ENCODE measurements at regions not wholly inside any gene's neighbourhood (a gene's known extent, or its start where the extent isn't known, plus 50 kb on each side); places are given as distances from the start of the nearest gene placed in this dataset.

- Mint-ChIP-seq H3K27ac (no peak overlapping the region), H3K36me3 (ENCODE audit: low read depth) (no peaks in the 10 kb centered on the region), H3K27me3 (ENCODE audit: low read depth) (no peaks in the 10 kb centered on the region), H3K4me1 (ENCODE audit: low read depth) (peaks cover 24% of the 10 kb centered on the region), H3K9me3 (ENCODE audit: insufficient read depth) (no peaks in the 10 kb centered on the region), H3K4me3 (no peak overlapping the region)
- POLR2A ChIA-PET = no interaction called here
- CTCF ChIA-PET = no interaction called here
- ATAC-seq (no peak), DNase-seq (no peak)
Measured at GRCh38 chr13:104976986-104977385, 1558.5 kb downstream of the EFNB2 start.

- peaks cover 21% of the 10 kb centered on the region for H3K4me1 Mint-ChIP-seq (ENCODE audit: low read depth)
- H3K9me3 Mint-ChIP-seq (ENCODE audit: insufficient read depth) = no peaks in the 10 kb centered on the region
- POLR2A ChIA-PET = no interaction called here
- no peaks in the 10 kb centered on the region for H3K36me3 Mint-ChIP-seq (ENCODE audit: low read depth)
- H3K4me3 Mint-ChIP-seq = no peak overlapping the region
- H3K27ac Mint-ChIP-seq = no peak overlapping the region
- CTCF ChIA-PET = no interaction called here
- no peak for DNase-seq
- no peaks in the 10 kb centered on the region for H3K27me3 Mint-ChIP-seq (ENCODE audit: low read depth)
- ATAC-seq = no peak
Measured at GRCh38 chr13:104975272-104975671, 1560.2 kb downstream of the EFNB2 start.

GRCh38 chr13:104968876-104969275 is 1566.6 kb downstream of the EFNB2 start:
- ChIA-PET POLR2A (no interaction called here), CTCF (no interaction called here)
- H3K36me3 Mint-ChIP-seq (ENCODE audit: low read depth) = no peaks in the 10 kb centered on the region
- no peaks in the 10 kb centered on the region for H3K27me3 Mint-ChIP-seq (ENCODE audit: low read depth)
- no peak overlapping the region for H3K27ac Mint-ChIP-seq
- no peak overlapping the region for H3K4me3 Mint-ChIP-seq
- H3K9me3 Mint-ChIP-seq (ENCODE audit: insufficient read depth) = peaks cover 4% of the 10 kb centered on the region
- ATAC-seq (no peak), DNase-seq (no peak)
- no peaks in the 10 kb centered on the region for H3K4me1 Mint-ChIP-seq (ENCODE audit: low read depth)

- ATAC-seq = no peak
- Mint-ChIP-seq H3K27ac (no peak overlapping the region), H3K9me3 (ENCODE audit: insufficient read depth) (peaks cover 4% of the 10 kb centered on the region), H3K36me3 (ENCODE audit: low read depth) (no peaks in the 10 kb centered on the region), H3K4me1 (ENCODE audit: low read depth) (no peaks in the 10 kb centered on the region), H3K27me3 (ENCODE audit: low read depth) (no peaks in the 10 kb centered on the region), H3K4me3 (no peak overlapping the region)
- no peak for DNase-seq
- CTCF ChIA-PET = no interaction called here
- POLR2A ChIA-PET = no interaction called here
Measured at GRCh38 chr13:104967836-104968630, 1567.4 kb downstream of the EFNB2 start.

GRCh38 chr13:104967376-104967775 is 1568.1 kb downstream of the EFNB2 start:
- CTCF ChIA-PET = no interaction called here
- no peaks in the 10 kb centered on the region for H3K4me1 Mint-ChIP-seq (ENCODE audit: low read depth)
- no peaks in the 10 kb centered on the region for H3K27me3 Mint-ChIP-seq (ENCODE audit: low read depth)
- no peaks in the 10 kb centered on the region for H3K36me3 Mint-ChIP-seq (ENCODE audit: low read depth)
- ATAC-seq = no peak
- H3K9me3 Mint-ChIP-seq (ENCODE audit: insufficient read depth) = peaks cover 4% of the 10 kb centered on the region
- DNase-seq = no peak
- POLR2A ChIA-PET = no interaction called here
- no peak overlapping the region for H3K27ac Mint-ChIP-seq
- no peak overlapping the region for H3K4me3 Mint-ChIP-seq

GRCh38 chr13:104962411-104962810 is 1573.1 kb downstream of the EFNB2 start:
- CTCF ChIA-PET = no interaction called here
- Mint-ChIP-seq H3K36me3 (ENCODE audit: low read depth) (no peaks in the 10 kb centered on the region), H3K4me1 (ENCODE audit: low read depth) (no peaks in the 10 kb centered on the region), H3K27ac (no peak overlapping the region), H3K4me3 (no peak overlapping the region), H3K27me3 (ENCODE audit: low read depth) (no peaks in the 10 kb centered on the region), H3K9me3 (ENCODE audit: insufficient read depth) (no peaks in the 10 kb centered on the region)
- POLR2A ChIA-PET = no interaction called here
- ATAC-seq (no peak), DNase-seq (no peak)

GRCh38 chr13:104961246-104961645 is 1574.2 kb downstream of the EFNB2 start:
- no peak for DNase-seq
- ChIA-PET POLR2A (no interaction called here), CTCF (no interaction called here)
- Mint-ChIP-seq H3K27me3 (ENCODE audit: low read depth) (no peaks in the 10 kb centered on the region), H3K9me3 (ENCODE audit: insufficient read depth) (no peaks in the 10 kb centered on the region), H3K4me1 (ENCODE audit: low read depth) (no peaks in the 10 kb centered on the region), H3K4me3 (no peak overlapping the region), H3K27ac (no peak overlapping the region), H3K36me3 (ENCODE audit: low read depth) (no peaks in the 10 kb centered on the region)
- no peak for ATAC-seq

GRCh38 chr13:104954210-104954609 is 1581.3 kb downstream of the EFNB2 start:
- POLR2A ChIA-PET = no interaction called here
- H3K27ac Mint-ChIP-seq = no peak overlapping the region
- no peaks in the 10 kb centered on the region for H3K9me3 Mint-ChIP-seq (ENCODE audit: insufficient read depth)
- H3K4me3 Mint-ChIP-seq = no peak overlapping the region
- CTCF ChIA-PET = no interaction called here
- no peak for ATAC-seq
- peaks cover 4% of the 10 kb centered on the region for H3K4me1 Mint-ChIP-seq (ENCODE audit: low read depth)
- DNase-seq = no peak
- H3K36me3 Mint-ChIP-seq (ENCODE audit: low read depth) = no peaks in the 10 kb centered on the region
- H3K27me3 Mint-ChIP-seq (ENCODE audit: low read depth) = no peaks in the 10 kb centered on the region

GRCh38 chr13:104953588-104953987 is 1581.9 kb downstream of the EFNB2 start:
- POLR2A ChIA-PET = no interaction called here
- H3K9me3 Mint-ChIP-seq (ENCODE audit: insufficient read depth) = no peaks in the 10 kb centered on the region
- DNase-seq (no peak), ATAC-seq (no peak)
- no peaks in the 10 kb centered on the region for H3K36me3 Mint-ChIP-seq (ENCODE audit: low read depth)
- CTCF ChIA-PET = no interaction called here
- H3K27ac Mint-ChIP-seq = no peak overlapping the region
- peaks cover 4% of the 10 kb centered on the region for H3K4me1 Mint-ChIP-seq (ENCODE audit: low read depth)
- no peaks in the 10 kb centered on the region for H3K27me3 Mint-ChIP-seq (ENCODE audit: low read depth)
- no peak overlapping the region for H3K4me3 Mint-ChIP-seq

GRCh38 chr13:104949840-104950740 is 1585.4 kb downstream of the EFNB2 start:
- H3K36me3 Mint-ChIP-seq (ENCODE audit: low read depth) = no peaks in the 10 kb centered on the region
- H3K4me3 Mint-ChIP-seq = no peak overlapping the region
- H3K27me3 Mint-ChIP-seq (ENCODE audit: low read depth) = no peaks in the 10 kb centered on the region
- H3K27ac Mint-ChIP-seq = no peak overlapping the region
- CTCF ChIA-PET = no interaction called here
- POLR2A ChIA-PET = no interaction called here
- no peaks in the 10 kb centered on the region for H3K9me3 Mint-ChIP-seq (ENCODE audit: insufficient read depth)
- no peak for DNase-seq
- ATAC-seq = no peak
- H3K4me1 Mint-ChIP-seq (ENCODE audit: low read depth) = peaks cover 4% of the 10 kb centered on the region

GRCh38 chr13:104944176-104944575 is 1591.3 kb downstream of the EFNB2 start:
- POLR2A ChIA-PET = no interaction called here
- Mint-ChIP-seq H3K4me1 (ENCODE audit: low read depth) (no peaks in the 10 kb centered on the region), H3K36me3 (ENCODE audit: low read depth) (no peaks in the 10 kb centered on the region), H3K27me3 (ENCODE audit: low read depth) (no peaks in the 10 kb centered on the region), H3K27ac (no peak overlapping the region), H3K4me3 (no peak overlapping the region), H3K9me3 (ENCODE audit: insufficient read depth) (no peaks in the 10 kb centered on the region)
- CTCF ChIA-PET = no interaction called here
- DNase-seq = no peak
- no peak for ATAC-seq

- H3K9me3 Mint-ChIP-seq (ENCODE audit: insufficient read depth) = no peaks in the 10 kb centered on the region
- ChIA-PET CTCF (no interaction called here), POLR2A (no interaction called here)
- H3K27ac Mint-ChIP-seq = no peak overlapping the region
- no peaks in the 10 kb centered on the region for H3K36me3 Mint-ChIP-seq (ENCODE audit: low read depth)
- DNase-seq (no peak), ATAC-seq (no peak)
- H3K4me3 Mint-ChIP-seq = no peak overlapping the region
- no peaks in the 10 kb centered on the region for H3K27me3 Mint-ChIP-seq (ENCODE audit: low read depth)
- no peaks in the 10 kb centered on the region for H3K4me1 Mint-ChIP-seq (ENCODE audit: low read depth)
Measured at GRCh38 chr13:104943331-104943730, 1592.1 kb downstream of the EFNB2 start.
